IMR-90 (cell line): ENCODE measurements at regions not wholly inside any gene's neighbourhood (a gene's known extent, or its start where the extent isn't known, plus 50 kb on each side); places are given as distances from the start of the nearest gene placed in this dataset.

Experiments
- ATAC-seq: fragments of 200-7000 bp; cut with Tn5 transposase; 2 replicates; pipeline ENCODE4 v1.9.1; 2020; ENCODE audit warnings: low read depth, mild to moderate bottlenecking, moderate library complexity
- BruUV-seq: library from RNA; stranded (reverse); fragments of 400-500 nt; replicated peaks from 2 replicates; lab custom pipeline; 2021; lab: Mats Ljungman, UMichigan
- CTCF ChIA-PET: fragments of 300-600 bp; formaldehyde crosslinking; extraction: SDS; loops from one replicate; lab custom pipeline; 2021; ENCODE audit warnings: antibody characterized with exemption; lab: Yijun Ruan, JAX
- POLR2A ChIA-PET: fragments of 300-600 bp; sonication (Branson Sonifier 250); formaldehyde crosslinking; loops from one replicate; lab custom pipeline; 2022; ENCODE audit warnings: antibody characterized with exemption; ENCODE audit not compliant: unreplicated experiment; lab: Charles Lee
- DNase-seq: peaks from one replicate; pipeline ENCODE4 v3.0.0; 2013
- H2AFZ ChIP-seq: replicated peaks from 2 replicates; pipeline ENCODE3; 2013; ENCODE audit warnings: low read length, mild to moderate bottlenecking; ENCODE audit not compliant: poor library complexity
- H2AK5ac ChIP-seq: 2 replicates; pipeline ENCODE4 v1.6.1; 2013; ENCODE audit warnings: low read depth, low read length, inconsistent platforms
- H2AK9ac ChIP-seq: replicated peaks from 2 replicates; pipeline ENCODE3; 2013; ENCODE audit warnings: mild to moderate bottlenecking, low read depth, low read length, moderate library complexity; ENCODE audit not compliant: poor library complexity
- H2BK120ac ChIP-seq: 2 replicates; pipeline ENCODE4 v1.6.1; 2013; ENCODE audit warnings: low read depth, low read length, inconsistent platforms
- H2BK15ac ChIP-seq: 3 replicates; pipeline ENCODE4 v1.6.1; 2013; ENCODE audit warnings: low read depth, low read length, inconsistent platforms
- H2BK20ac ChIP-seq: 2 replicates; pipeline ENCODE4 v1.6.1; 2013; ENCODE audit warnings: low read depth, mild to moderate bottlenecking, inconsistent platforms, low read length, moderate library complexity
- H2BK5ac ChIP-seq: 2 replicates; pipeline ENCODE4 v1.6.1; 2013; ENCODE audit warnings: mild to moderate bottlenecking, low read depth, low read length, inconsistent platforms; ENCODE audit not compliant: poor library complexity, severe bottlenecking
- H3K14ac ChIP-seq: replicated peaks from 2 replicates; pipeline ENCODE4 v1.6.1; 2013; ENCODE audit warnings: low read depth, low read length, inconsistent platforms
- H3K18ac ChIP-seq: 2 replicates; pipeline ENCODE4 v1.6.1; 2013; ENCODE audit warnings: low read depth, low read length, control low read depth
- H3K23ac ChIP-seq: 2 replicates; pipeline ENCODE4 v1.6.1; 2013; ENCODE audit warnings: low read depth, low read length, inconsistent platforms
- H3K27ac ChIP-seq: 2 replicates; pipeline ENCODE4 v1.5.1; 2013; ENCODE audit warnings: mild to moderate bottlenecking, control low read depth, low read length; ENCODE audit not compliant: insufficient read depth
- H3K27me3 ChIP-seq: 2 replicates; pipeline ENCODE4 v1.6.1; 2013; ENCODE audit warnings: low read length; ENCODE audit not compliant: control insufficient read depth, insufficient read depth
- H3K36me3 ChIP-seq: 2 replicates; pipeline ENCODE4 v1.6.1; 2013; ENCODE audit warnings: low read length, mixed read lengths; ENCODE audit not compliant: control insufficient read depth, insufficient read depth
- H3K4ac ChIP-seq: 2 replicates; pipeline ENCODE4 v1.6.1; 2013; ENCODE audit warnings: low read depth, low read length, inconsistent platforms
- H3K4me1 ChIP-seq: 2 replicates; pipeline ENCODE4 v1.6.1; 2013; ENCODE audit warnings: low read length, mixed read lengths; ENCODE audit not compliant: control insufficient read depth, insufficient read depth
- H3K4me2 ChIP-seq: 2 replicates; pipeline ENCODE4 v1.6.1; 2013; ENCODE audit warnings: low read depth, mild to moderate bottlenecking, control low read depth, low read length, moderate library complexity
- H3K4me3 ChIP-seq: 2 replicates; pipeline ENCODE4 v1.5.1; 2013; ENCODE audit warnings: low read depth, mild to moderate bottlenecking, control low read depth, low read length, moderate library complexity; ENCODE audit not compliant: insufficient read depth
- H3K56ac ChIP-seq: 2 replicates; pipeline ENCODE4 v1.6.1; 2013; ENCODE audit warnings: low read length, inconsistent platforms; ENCODE audit not compliant: insufficient read depth; ENCODE audit errors: extremely low read depth
- H3K79me1 ChIP-seq, 2 experiments: 2 replicates each; pipeline ENCODE4 v1.6.1; 2013; ENCODE audit warnings: low read length in 2 of 2, inconsistent platforms in 1 of 2, low read depth in 1 of 2
- H3K9ac ChIP-seq: 2 replicates; pipeline ENCODE4 v1.6.1; 2013; ENCODE audit warnings: low read depth, low read length, control low read depth
- H3K9me1 ChIP-seq: 2 replicates; pipeline ENCODE4 v1.6.1; 2013; ENCODE audit warnings: low read length, inconsistent platforms; ENCODE audit not compliant: insufficient read depth
- H3K9me3 ChIP-seq: 2 replicates; pipeline ENCODE4 v1.6.1; 2013; ENCODE audit warnings: low read length; ENCODE audit not compliant: control insufficient read depth, insufficient read depth
- H4K20me1 ChIP-seq: 2 replicates; pipeline ENCODE4 v1.6.1; 2013; ENCODE audit warnings: low read length, inconsistent platforms; ENCODE audit not compliant: insufficient read depth
- H4K5ac ChIP-seq: 2 replicates; pipeline ENCODE4 v1.6.1; 2013; ENCODE audit warnings: mild to moderate bottlenecking, low read depth, low read length, control low read depth
- H4K8ac ChIP-seq, 2 experiments: 2 replicates each; pipeline ENCODE4 v1.6.1; 2013; ENCODE audit warnings: low read depth in 2 of 2, low read length in 2 of 2, control low read depth in 1 of 2, inconsistent platforms in 1 of 2
- H4K91ac ChIP-seq: 2 replicates; pipeline ENCODE4 v1.6.1; 2013; ENCODE audit warnings: low read depth, low read length, inconsistent platforms; ENCODE audit not compliant: insufficient read depth
- CHD1 ChIP-seq: IDR thresholded peaks from 2 replicates; pipeline ENCODE4 v1.6.1; 2012; ENCODE audit warnings: low read depth, low read length, improper control_type of control experiment
- MAZ ChIP-seq: IDR thresholded peaks from 2 replicates; pipeline ENCODE4 v1.6.1; 2012; ENCODE audit warnings: low read depth, mild to moderate bottlenecking, low read length, improper control_type of control experiment, moderate library complexity, borderline replicate concordance
- POLR2A ChIP-seq: IDR thresholded peaks from 2 replicates; pipeline ENCODE4 v1.6.1; 2012; ENCODE audit warnings: mild to moderate bottlenecking, low read depth, low read length
- RCOR1 ChIP-seq: IDR thresholded peaks from 2 replicates; pipeline ENCODE4 v1.6.1; 2012; ENCODE audit warnings: mild to moderate bottlenecking, low read length, improper control_type of control experiment; ENCODE audit not compliant: insufficient replicate concordance
- RFX5 ChIP-seq: IDR thresholded peaks from 2 replicates; pipeline ENCODE4 v1.8.0; 2012; ENCODE audit warnings: low read depth, mild to moderate bottlenecking, low read length, moderate library complexity
- WGBS, 2 experiments: methylation state at CpG; one replicate each; pipeline versions ENCODE4 v1.1.5 to v1.1.7; 2013; ENCODE audit warnings: missing lambda C conversion rate in 2 of 2; ENCODE audit not compliant: insufficient read length in 1 of 2; ENCODE audit errors: extremely low coverage in 2 of 2; 5-methylcytosine and 5-hydroxymethylcytosine counted together
- dilution Hi-C: fragments of 300-500 bp; cut with HindIII; formaldehyde crosslinking; loops from one replicate; pipeline ENCODE4 v1.14.3; 2018; ENCODE audit warnings: low sequenced_read_pairs; ENCODE audit not compliant: unreplicated experiment
- in situ Hi-C: fragments of 300-500 bp; cut with MboI; formaldehyde crosslinking; loops from 3 replicates; pipeline ENCODE4 v1.14.3; 2019; ENCODE audit warnings: low sequenced_read_pairs, inconsistent platforms, mixed read lengths
- intact Hi-C: fragments of 100-400 bp; cut with micrococcal nuclease; formaldehyde crosslinking; loops from 2 replicates; pipeline ENCODE4 v1.10.0; 2022
- TF ChIP-seq, protein P1 (sequence below): fragments of 150-350 bp; IDR thresholded peaks from 2 replicates; pipeline ENCODE4 v1.6.1; 2016; ENCODE audit warnings: low read depth, mild to moderate bottlenecking, low read length, moderate library complexity, borderline replicate concordance
- TF ChIP-seq, protein P2 (sequence below): fragments of 150-350 bp; IDR thresholded peaks from 2 replicates; pipeline ENCODE4 v1.6.1; 2017; ENCODE audit warnings: mild to moderate bottlenecking, antibody characterized with exemption, low read length, low read depth
- TF ChIP-seq, protein P3 (sequence below): conservative IDR thresholded peaks from 2 replicates; pipeline ENCODE4 v1.5.1; 2012; ENCODE audit warnings: mild to moderate bottlenecking, low read depth, low read length, improper control_type of control experiment

DNA sequence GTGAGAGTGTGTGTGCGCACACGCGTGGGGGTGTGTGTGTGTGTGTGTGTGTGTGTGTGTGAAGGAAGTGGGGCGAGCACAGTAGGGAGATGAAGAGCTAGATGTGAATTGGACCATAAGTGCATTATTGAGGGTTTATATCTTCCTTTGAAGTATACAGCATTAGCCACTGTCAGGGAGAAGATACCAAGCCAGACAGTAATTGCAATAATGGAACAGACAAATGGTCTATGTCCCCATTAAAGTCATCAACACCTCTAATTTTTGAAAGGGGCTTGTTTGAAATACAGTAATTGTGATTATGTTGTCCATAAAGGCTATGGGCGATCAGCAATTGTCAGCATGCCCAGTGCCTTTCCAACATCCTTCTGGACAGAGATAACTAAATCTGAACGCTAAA, 429.2 kb upstream of the NR2F2 start:
- H4K20me1 ChIP-seq, result no peaks in the 10 kb centered on the region
- no peak for TF ChIP-seq MAZ
- no peak for TF ChIP-seq RCOR1
- no peak for TF ChIP-seq CHD1
- TF ChIP-seq, protein P1, sequence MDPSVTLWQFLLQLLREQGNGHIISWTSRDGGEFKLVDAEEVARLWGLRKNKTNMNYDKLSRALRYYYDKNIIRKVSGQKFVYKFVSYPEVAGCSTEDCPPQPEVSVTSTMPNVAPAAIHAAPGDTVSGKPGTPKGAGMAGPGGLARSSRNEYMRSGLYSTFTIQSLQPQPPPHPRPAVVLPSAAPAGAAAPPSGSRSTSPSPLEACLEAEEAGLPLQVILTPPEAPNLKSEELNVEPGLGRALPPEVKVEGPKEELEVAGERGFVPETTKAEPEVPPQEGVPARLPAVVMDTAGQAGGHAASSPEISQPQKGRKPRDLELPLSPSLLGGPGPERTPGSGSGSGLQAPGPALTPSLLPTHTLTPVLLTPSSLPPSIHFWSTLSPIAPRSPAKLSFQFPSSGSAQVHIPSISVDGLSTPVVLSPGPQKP, result no peak
- TF ChIP-seq, protein P2, sequence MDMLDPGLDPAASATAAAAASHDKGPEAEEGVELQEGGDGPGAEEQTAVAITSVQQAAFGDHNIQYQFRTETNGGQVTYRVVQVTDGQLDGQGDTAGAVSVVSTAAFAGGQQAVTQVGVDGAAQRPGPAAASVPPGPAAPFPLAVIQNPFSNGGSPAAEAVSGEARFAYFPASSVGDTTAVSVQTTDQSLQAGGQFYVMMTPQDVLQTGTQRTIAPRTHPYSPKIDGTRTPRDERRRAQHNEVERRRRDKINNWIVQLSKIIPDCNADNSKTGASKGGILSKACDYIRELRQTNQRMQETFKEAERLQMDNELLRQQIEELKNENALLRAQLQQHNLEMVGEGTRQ, result no peak
- TF ChIP-seq POLR2A, result no peak
- TF ChIP-seq, protein P3, sequence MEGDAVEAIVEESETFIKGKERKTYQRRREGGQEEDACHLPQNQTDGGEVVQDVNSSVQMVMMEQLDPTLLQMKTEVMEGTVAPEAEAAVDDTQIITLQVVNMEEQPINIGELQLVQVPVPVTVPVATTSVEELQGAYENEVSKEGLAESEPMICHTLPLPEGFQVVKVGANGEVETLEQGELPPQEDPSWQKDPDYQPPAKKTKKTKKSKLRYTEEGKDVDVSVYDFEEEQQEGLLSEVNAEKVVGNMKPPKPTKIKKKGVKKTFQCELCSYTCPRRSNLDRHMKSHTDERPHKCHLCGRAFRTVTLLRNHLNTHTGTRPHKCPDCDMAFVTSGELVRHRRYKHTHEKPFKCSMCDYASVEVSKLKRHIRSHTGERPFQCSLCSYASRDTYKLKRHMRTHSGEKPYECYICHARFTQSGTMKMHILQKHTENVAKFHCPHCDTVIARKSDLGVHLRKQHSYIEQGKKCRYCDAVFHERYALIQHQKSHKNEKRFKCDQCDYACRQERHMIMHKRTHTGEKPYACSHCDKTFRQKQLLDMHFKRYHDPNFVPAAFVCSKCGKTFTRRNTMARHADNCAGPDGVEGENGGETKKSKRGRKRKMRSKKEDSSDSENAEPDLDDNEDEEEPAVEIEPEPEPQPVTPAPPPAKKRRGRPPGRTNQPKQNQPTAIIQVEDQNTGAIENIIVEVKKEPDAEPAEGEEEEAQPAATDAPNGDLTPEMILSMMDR, result no peak
- TF ChIP-seq RFX5, result no peak
- H3K9me1 ChIP-seq, result no peaks in the 10 kb centered on the region
- no peak overlapping the region for H4K91ac ChIP-seq
- no peak overlapping the region for H2AK9ac ChIP-seq
- no peak overlapping the region for H3K4me3 ChIP-seq
- H3K23ac ChIP-seq, result no peak overlapping the region
- dilution Hi-C loops (no loop called here), intact Hi-C loops (no loop called here), in situ Hi-C loops (no loop called here)
- no peak overlapping the region for H4K5ac ChIP-seq
- H2BK15ac ChIP-seq, result no peak overlapping the region
- no peaks in the 10 kb centered on the region for H3K9me3 ChIP-seq
- POLR2A ChIA-PET, result no interaction called here
- no peak overlapping the region for H3K14ac ChIP-seq
- ATAC-seq (no peak), DNase-seq (no peak)
- no peak overlapping the region for H2AFZ ChIP-seq
- no peak overlapping the region for H2BK120ac ChIP-seq
- H3K18ac ChIP-seq, result no peak overlapping the region
- no peak overlapping the region for H2BK5ac ChIP-seq
- H2BK20ac ChIP-seq, result no peak overlapping the region
- no peak overlapping the region for H4K8ac ChIP-seq
- H3K4me1 ChIP-seq, result no peaks in the 10 kb centered on the region
- H3K56ac ChIP-seq, result no peak overlapping the region
- no peak overlapping the region for H3K9ac ChIP-seq
- no peak overlapping the region for H3K4me2 ChIP-seq
- H3K79me1 ChIP-seq, result no peaks in the 10 kb centered on the region
- no peaks in the 10 kb centered on the region; the same call in 1 of the 2 replicates for H3K27me3 ChIP-seq
- WGBS, 2 experiments, result no CpG with 5 or more reads among the region's 6 CpGs
- no peaks in the 10 kb centered on the region for H3K36me3 ChIP-seq
- CTCF ChIA-PET, result no interaction called here
- no peak overlapping the region for H3K27ac ChIP-seq
- H3K4ac ChIP-seq, result no peak overlapping the region
- no peak overlapping the region for H2AK5ac ChIP-seq
- BruUV-seq, result no TSS peak
